Spleen (tissue), 3 donors: ENCODE measurements at regions not wholly inside any gene's neighbourhood (a gene's known extent, or its start where the extent isn't known, plus 50 kb on each side); places are given as distances from the start of the nearest gene placed in this dataset.

Experiments used
- POLR2A ChIP-seq, 3 donors: fragments of 450-650 bp; IDR thresholded peaks; one replicate each; pipeline ENCODE4 v1.5.1; 2017; ENCODE audit warnings: antibody characterized with exemption in 3 of 3, mild to moderate bottlenecking in 1 of 3
- POLR2AphosphoS5 ChIP-seq, 3 donors: sonication (generic); formaldehyde crosslinking; IDR thresholded peaks; one replicate each; pipeline ENCODE4 v1.5.1; 2017; ENCODE audit warnings: antibody characterized with exemption in 3 of 3

GRCh38 chr2:120559401-120559800 lies 176.3 kb upstream of the GLI2 start:
- TF ChIP-seq POLR2A (IDR thresholded peaks at IDR 0.05) (no peak), POLR2AphosphoS5 (IDR thresholded peaks at IDR 0.05) (no peak)
